Naive B cell (primary cell): ENCODE measurements at regions not wholly inside any gene's neighbourhood (a gene's known extent, or its start where the extent isn't known, plus 50 kb on each side); places are given as distances from the start of the nearest gene placed in this dataset.

Source experiments
- ATAC-seq, 2 donors: fragments of 150-1000 bp; cut with Tn5 transposase; 2 replicates each; pipeline ENCODE4 v1.10.0; 2021; ENCODE audit warnings: low read depth in 2 of 2, mild to moderate bottlenecking in 2 of 2, moderate library complexity in 2 of 2
- DNase-seq: peaks from one replicate; pipeline ENCODE4 v3.0.0; 2022
- H3K27ac Mint-ChIP-seq, 6 donors: one replicate each; pipeline ENCODE4 v1.8.0; 2020 to 2022; ENCODE audit warnings: mild to moderate bottlenecking in 6 of 6, mixed read lengths in 6 of 6, moderate library complexity in 5 of 6, inconsistent platforms in 2 of 6
- H3K27me3 Mint-ChIP-seq, 3 donors: one replicate each; pipeline ENCODE4 v1.8.0; 2021 to 2022; ENCODE audit warnings: mixed read lengths in 3 of 3, mild to moderate bottlenecking in 1 of 3
- H3K36me3 Mint-ChIP-seq, 2 donors: one replicate each; pipeline ENCODE4 v1.8.0; 2020 to 2022; ENCODE audit warnings: mixed read lengths in 2 of 2, inconsistent platforms in 1 of 2, mild to moderate bottlenecking in 1 of 2
- H3K4me1 Mint-ChIP-seq, 3 donors: one replicate each; pipeline ENCODE4 v1.8.0; 2020 to 2022; ENCODE audit warnings: mixed read lengths in 3 of 3, inconsistent platforms in 1 of 3, mild to moderate bottlenecking in 1 of 3, moderate library complexity in 1 of 3
- H3K4me3 Mint-ChIP-seq, 8 donors: one replicate each; pipeline ENCODE4 v1.8.0; 2020 to 2022; ENCODE audit warnings: mild to moderate bottlenecking in 8 of 8, mixed read lengths in 8 of 8, moderate library complexity in 8 of 8, inconsistent platforms in 2 of 8
- H3K9me3 Mint-ChIP-seq, 7 donors: one replicate each; pipeline ENCODE4 v1.8.0; 2020 to 2022; ENCODE audit warnings: mixed read lengths in 7 of 7, mild to moderate bottlenecking in 5 of 7, inconsistent platforms in 2 of 7, moderate library complexity in 1 of 7

- H3K27ac Mint-ChIP-seq, result no peak overlapping the region
- peaks cover 0 to 17% (median 8%) of the 10 kb centered on the region in 7 donors for H3K9me3 Mint-ChIP-seq
- H3K4me1 Mint-ChIP-seq, result no peaks in the 10 kb centered on the region
- ATAC-seq (no peak), DNase-seq (no peak)
- H3K4me3 Mint-ChIP-seq, result no peak overlapping the region
- no peaks in the 10 kb centered on the region for H3K36me3 Mint-ChIP-seq
- no peaks in the 10 kb centered on the region for H3K27me3 Mint-ChIP-seq
Measured at GRCh38 chr12:17235996-17236395, 630.0 kb upstream of the LMO3 start.

DNA sequence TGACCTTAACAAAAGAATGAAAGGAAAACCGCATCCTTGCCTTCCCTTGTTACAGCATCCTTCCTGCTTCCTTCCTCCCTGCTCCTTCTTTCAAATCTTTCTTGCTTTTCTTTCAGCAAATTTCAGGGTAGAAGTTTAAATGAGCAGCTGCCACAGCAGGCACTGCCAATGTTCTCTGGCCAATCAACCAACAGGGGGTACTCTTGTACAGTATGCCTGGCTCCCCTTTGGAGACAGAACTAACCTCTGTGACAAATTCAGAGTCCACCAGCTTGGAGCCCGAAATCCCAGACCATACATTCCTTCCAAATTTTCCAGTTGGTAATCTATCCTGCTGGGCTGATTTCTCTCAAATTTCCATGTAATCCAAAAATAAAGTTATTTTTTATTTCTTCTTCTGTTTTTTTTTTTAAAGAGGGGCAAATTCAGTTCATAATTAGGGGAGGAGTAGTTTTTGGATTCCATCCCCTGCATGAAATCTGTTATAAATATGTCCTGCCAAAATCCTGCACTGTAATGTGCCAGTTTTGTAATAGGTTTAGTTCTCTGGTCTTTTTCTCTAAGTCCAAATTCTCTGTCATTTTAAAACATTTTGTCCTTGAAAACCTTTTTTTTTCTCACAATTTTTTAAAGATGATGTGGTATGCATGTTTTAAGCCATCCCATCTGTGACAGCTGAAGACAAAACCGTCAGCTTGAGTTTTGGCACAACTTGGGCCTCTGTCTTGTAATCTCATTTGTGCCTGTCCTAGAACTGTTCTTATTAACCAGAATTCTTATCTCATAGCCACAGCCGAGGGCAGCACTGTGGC is 610.0 kb upstream of the LMO3 start:
- Mint-ChIP-seq H3K27ac (no peak overlapping the region), H3K4me1 (no peaks in the 10 kb centered on the region), H3K27me3 (no peaks in the 10 kb centered on the region), H3K36me3 (no peaks in the 10 kb centered on the region), H3K4me3 (no peak overlapping the region), H3K9me3 (peaks cover 0 to 9% (median 4%) of the 10 kb centered on the region in 7 donors)
- DNase-seq (no peak), ATAC-seq (no peak)

DNA sequence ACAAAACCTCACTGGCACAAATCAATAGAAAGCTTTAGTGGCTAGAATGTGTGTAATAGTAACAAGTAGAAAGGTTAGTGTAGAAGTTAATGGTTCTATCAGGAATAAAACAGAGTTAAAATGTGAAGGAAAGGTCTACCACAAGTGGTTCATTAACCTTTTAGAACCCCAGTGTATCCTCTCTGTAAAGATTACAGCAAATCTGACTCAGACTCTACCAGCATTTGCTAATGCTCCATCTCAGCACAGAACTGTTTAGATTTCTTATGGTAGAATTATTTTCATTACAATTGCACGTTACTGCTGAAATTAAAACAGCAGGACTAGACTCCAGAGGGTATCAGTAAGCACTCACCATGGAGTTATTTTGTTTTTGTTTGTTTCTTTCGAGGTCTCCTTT is 609.0 kb upstream of the LMO3 start:
- DNase-seq (no peak), ATAC-seq (no peak)
- Mint-ChIP-seq H3K4me3 (no peak overlapping the region), H3K27ac (no peak overlapping the region), H3K4me1 (no peaks in the 10 kb centered on the region), H3K36me3 (no peaks in the 10 kb centered on the region), H3K27me3 (no peaks in the 10 kb centered on the region), H3K9me3 (peaks cover 0 to 14% (median 4%) of the 10 kb centered on the region in 7 donors)

DNA sequence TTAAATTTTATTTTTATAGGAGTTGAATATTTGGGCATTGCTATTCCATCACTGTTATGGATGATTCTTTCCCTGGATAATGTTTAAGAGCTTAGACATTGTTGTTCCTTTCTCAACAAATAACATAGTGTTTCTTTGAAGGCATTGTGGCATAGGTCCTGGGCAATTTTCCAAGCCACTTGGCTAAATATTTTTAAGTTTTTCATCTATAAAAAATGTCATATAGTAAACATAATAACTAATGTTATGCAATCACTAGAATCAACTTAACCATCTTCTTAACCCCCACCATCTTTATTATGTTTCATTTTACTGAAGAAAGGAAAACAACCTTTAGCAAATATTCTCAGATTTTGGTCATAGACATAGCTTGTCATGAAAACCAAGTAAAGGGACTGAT is 600.6 kb upstream of the LMO3 start:
- ATAC-seq (no peak), DNase-seq (no peak)
- Mint-ChIP-seq H3K36me3 (no peaks in the 10 kb centered on the region), H3K4me3 (no peak overlapping the region), H3K27me3 (no peaks in the 10 kb centered on the region), H3K4me1 (no peaks in the 10 kb centered on the region), H3K9me3 (peaks cover 0 to 14% (median 5%) of the 10 kb centered on the region in 7 donors), H3K27ac (no peak overlapping the region)

DNA sequence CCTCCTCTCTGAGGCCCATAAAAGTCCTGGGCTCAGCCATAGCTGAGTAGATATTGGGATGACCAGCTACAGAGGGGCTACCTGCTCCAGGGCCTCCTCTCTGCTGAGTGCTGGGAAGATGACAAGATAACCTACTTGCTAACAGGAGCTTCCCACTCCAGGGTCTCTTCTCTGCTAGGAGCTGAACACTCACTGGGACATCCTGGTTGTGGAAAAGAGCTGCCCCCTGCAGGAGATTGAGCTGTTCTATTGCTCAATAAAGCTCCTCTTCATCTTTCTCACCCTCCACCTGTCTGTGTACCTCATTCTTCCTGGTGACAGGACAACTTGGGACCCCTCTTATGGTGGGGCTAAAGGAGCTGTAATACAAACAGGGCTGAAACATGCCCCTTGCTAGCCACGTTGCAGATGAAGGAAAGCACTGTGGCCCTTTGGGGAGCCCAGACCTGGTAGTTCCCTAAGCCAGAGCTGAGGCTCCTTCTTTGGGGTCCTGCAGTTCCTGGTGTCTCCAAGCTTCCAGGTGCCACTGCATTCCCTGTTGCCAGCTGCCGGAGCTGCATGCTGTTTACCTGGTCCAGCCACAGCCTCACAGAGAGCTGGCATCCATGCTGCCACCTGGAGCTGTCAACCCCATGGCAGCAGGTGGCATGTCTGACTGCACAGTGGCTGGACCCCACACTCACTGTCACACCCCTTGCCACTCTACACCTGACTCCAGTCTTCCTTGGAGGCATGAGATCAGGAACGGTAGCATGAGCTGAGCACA is 598.5 kb upstream of the LMO3 start:
- H3K4me3 Mint-ChIP-seq, result no peak overlapping the region

GRCh38 chr12:17203497-17203896 is 597.5 kb upstream of the LMO3 start:
- no peaks in the 10 kb centered on the region for H3K27me3 Mint-ChIP-seq
- no peaks in the 10 kb centered on the region for H3K36me3 Mint-ChIP-seq
- ATAC-seq, result no peak
- no peak overlapping the region for H3K4me3 Mint-ChIP-seq
- H3K4me1 Mint-ChIP-seq, result no peaks in the 10 kb centered on the region
- peaks cover 0 to 10% (median 4%) of the 10 kb centered on the region in 7 donors for H3K9me3 Mint-ChIP-seq
- no peak for DNase-seq
- H3K27ac Mint-ChIP-seq, result no peak overlapping the region

More for the DNA sequence above, 598.5 kb upstream of the LMO3 start:
- no peaks in the 10 kb centered on the region for H3K36me3 Mint-ChIP-seq
- DNase-seq (no peak), ATAC-seq (no peak)
- H3K27ac Mint-ChIP-seq, result no peak overlapping the region
- no peaks in the 10 kb centered on the region for H3K27me3 Mint-ChIP-seq
- H3K4me1 Mint-ChIP-seq, result no peaks in the 10 kb centered on the region
- H3K9me3 Mint-ChIP-seq, result peaks cover 0 to 10% (median 4%) of the 10 kb centered on the region in 7 donors

DNA sequence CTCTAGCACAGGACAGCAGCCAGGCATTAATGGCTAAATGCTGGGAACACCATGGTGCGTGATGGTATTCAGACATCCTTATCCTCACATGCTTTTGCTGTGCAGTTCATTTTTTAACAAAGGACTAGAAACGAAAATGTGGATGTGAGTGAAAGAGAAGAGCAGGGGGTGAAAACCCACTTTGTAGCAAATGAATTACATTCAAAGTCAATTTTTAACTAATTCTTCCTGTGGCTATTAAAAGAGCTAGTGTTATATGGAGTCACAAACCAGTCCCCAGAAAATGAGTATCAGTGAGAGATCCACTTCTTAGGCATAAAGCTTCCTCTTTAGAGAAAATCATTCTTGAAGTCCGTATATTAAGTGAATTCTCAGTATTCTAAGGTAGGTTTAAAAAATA is 592.0 kb upstream of the LMO3 start:
- H3K27me3 Mint-ChIP-seq, result no peaks in the 10 kb centered on the region
- no peak overlapping the region for H3K27ac Mint-ChIP-seq
- no peaks in the 10 kb centered on the region for H3K36me3 Mint-ChIP-seq
- H3K4me1 Mint-ChIP-seq, result no peaks in the 10 kb centered on the region
- peaks cover 0 to 7% (median 4%) of the 10 kb centered on the region in 7 donors for H3K9me3 Mint-ChIP-seq
- no peak for ATAC-seq
- no peak for DNase-seq
- H3K4me3 Mint-ChIP-seq, result no peak overlapping the region

DNA sequence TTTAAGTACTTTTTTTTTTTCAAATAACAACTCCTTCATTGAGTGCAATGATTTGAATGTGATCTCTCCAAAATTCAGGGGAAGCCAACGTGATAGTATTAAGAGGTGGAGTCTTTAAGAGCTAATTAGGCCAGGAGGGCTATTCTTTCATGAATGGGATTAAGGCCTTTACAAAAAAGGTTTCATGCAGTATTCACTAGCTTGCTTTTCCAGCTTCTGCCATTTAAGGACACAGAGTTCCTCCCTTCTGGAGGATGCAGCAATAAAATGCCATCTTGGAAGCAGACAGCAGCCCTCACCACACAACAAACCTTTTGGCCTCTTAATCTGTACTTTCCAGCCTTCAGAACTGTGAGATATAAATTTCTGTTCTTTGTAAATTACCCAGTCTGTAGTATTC is 586.8 kb upstream of the LMO3 start:
- no peaks in the 10 kb centered on the region for H3K27me3 Mint-ChIP-seq
- no peak for DNase-seq
- no peak for ATAC-seq
- H3K9me3 Mint-ChIP-seq, result peaks cover 3 to 9% (median 5%) of the 10 kb centered on the region in 7 donors
- H3K36me3 Mint-ChIP-seq, result no peaks in the 10 kb centered on the region
- no peak overlapping the region for H3K4me3 Mint-ChIP-seq
- H3K27ac Mint-ChIP-seq, result no peak overlapping the region
- H3K4me1 Mint-ChIP-seq, result no peaks in the 10 kb centered on the region

DNA sequence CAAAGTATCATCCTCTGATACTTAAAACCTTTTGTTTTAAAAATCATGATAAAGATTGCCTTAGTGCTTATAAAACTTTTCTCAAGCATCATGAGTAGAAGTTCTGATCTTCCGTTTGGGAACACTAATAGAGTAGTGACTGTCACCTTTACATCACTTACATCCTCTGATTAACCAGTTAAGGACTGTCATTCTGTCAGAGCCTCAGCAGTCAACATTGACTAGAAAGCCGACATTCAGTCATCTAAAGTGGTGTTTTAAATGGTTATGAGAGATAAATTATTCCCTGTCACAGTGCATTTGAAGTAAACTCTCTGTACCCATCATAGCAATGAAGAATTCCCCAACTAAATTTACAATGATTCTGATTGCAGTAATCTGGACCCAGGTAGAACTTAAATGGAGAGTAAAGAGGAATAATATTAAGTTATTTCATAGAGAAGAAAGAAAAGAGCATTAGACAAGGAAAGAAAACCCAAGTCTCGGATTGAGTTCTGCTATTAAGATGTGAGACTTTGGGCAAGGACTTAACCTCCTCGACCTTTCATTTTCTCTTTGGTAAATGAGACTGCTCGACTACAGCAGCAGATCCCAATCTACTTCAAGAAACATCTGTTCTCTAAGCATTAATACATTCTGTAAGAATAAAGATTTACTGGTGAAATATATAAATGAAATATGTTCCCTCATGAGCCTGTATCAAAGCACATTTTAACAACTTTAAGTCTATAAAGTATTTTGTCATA is 563.9 kb upstream of the LMO3 start:
- peaks cover 0 to 11% (median 1%) of the 10 kb centered on the region in 7 donors for H3K9me3 Mint-ChIP-seq
- H3K27ac Mint-ChIP-seq, result no peak overlapping the region
- H3K4me3 Mint-ChIP-seq, result no peak overlapping the region
- ATAC-seq (no peak), DNase-seq (no peak)
- H3K36me3 Mint-ChIP-seq, result no peaks in the 10 kb centered on the region
- no peaks in the 10 kb centered on the region for H3K27me3 Mint-ChIP-seq
- no peaks in the 10 kb centered on the region for H3K4me1 Mint-ChIP-seq

GRCh38 chr12:17159506-17160300 is 553.7 kb upstream of the LMO3 start:
- ATAC-seq (no peak), DNase-seq (no peak)

GRCh38 chr12:17158201-17158600 is 552.2 kb upstream of the LMO3 start:
- no peaks in the 10 kb centered on the region for H3K27me3 Mint-ChIP-seq
- no peaks in the 10 kb centered on the region for H3K36me3 Mint-ChIP-seq
- peaks cover 0 to 13% (median 6%) of the 10 kb centered on the region in 7 donors for H3K9me3 Mint-ChIP-seq
- no peak overlapping the region for H3K4me3 Mint-ChIP-seq
- no peak for ATAC-seq
- DNase-seq, result no peak
- no peaks in the 10 kb centered on the region for H3K4me1 Mint-ChIP-seq
- H3K27ac Mint-ChIP-seq, result no peak overlapping the region

More at GRCh38 chr12:17159506-17160300, 553.7 kb upstream of the LMO3 start:
- no peak overlapping the region for H3K27ac Mint-ChIP-seq
- H3K9me3 Mint-ChIP-seq, result peaks cover 0 to 6% (median 2%) of the 10 kb centered on the region in 7 donors
- H3K4me3 Mint-ChIP-seq, result no peak overlapping the region
- H3K27me3 Mint-ChIP-seq, result no peaks in the 10 kb centered on the region
- H3K36me3 Mint-ChIP-seq, result no peaks in the 10 kb centered on the region
- no peaks in the 10 kb centered on the region for H3K4me1 Mint-ChIP-seq

DNA sequence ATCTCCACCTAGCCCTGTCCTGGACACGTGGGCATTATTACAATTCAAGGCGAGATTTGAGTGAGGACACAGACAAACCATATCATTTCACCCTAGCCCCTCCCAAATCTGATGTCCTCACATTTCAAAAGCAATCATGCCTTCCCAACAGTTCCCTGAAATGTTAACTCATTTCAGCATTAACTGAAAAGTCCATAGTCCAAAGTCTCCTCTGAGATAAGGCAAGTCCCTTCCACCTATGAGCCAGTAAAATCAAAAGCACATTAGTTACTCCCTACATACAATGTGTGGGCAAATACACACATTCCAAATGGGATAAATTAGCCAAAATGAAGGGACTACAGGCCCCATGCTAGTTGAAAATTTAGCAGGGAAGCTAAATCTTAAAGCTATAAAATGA is 546.0 kb upstream of the LMO3 start:
- no peaks in the 10 kb centered on the region for H3K4me1 Mint-ChIP-seq
- peaks cover 2 to 33% (median 10%) of the 10 kb centered on the region in 7 donors for H3K9me3 Mint-ChIP-seq
- H3K36me3 Mint-ChIP-seq, result no peaks in the 10 kb centered on the region
- DNase-seq (no peak), ATAC-seq (no peak)
- no peak overlapping the region for H3K4me3 Mint-ChIP-seq
- H3K27ac Mint-ChIP-seq, result no peak overlapping the region
- H3K27me3 Mint-ChIP-seq, result no peaks in the 10 kb centered on the region

DNA sequence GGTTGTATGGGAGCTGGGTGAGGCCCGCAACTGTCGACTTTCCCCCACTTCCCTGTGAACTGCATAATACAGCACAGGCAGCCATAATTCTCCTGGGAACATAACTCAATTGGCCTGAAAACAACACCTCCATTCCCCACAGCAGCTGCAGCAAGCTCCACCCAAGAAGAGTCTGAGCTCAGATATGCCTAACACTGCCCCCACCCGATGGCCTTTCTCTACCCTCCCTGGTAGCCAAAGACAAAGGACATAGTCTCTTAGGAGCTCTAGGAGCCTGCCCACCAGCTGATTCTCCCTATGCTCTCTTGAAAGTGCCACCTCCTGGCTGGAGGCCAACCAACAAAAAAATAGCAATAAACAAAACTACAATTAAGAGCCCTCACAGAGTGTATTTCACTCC is 542.7 kb upstream of the LMO3 start:
- H3K4me1 Mint-ChIP-seq, result no peaks in the 10 kb centered on the region
- peaks cover 3 to 24% (median 6%) of the 10 kb centered on the region in 7 donors for H3K9me3 Mint-ChIP-seq
- ATAC-seq (no peak), DNase-seq (no peak)
- no peaks in the 10 kb centered on the region for H3K36me3 Mint-ChIP-seq
- H3K27ac Mint-ChIP-seq, result no peak overlapping the region
- no peak overlapping the region for H3K4me3 Mint-ChIP-seq
- no peaks in the 10 kb centered on the region for H3K27me3 Mint-ChIP-seq
